ENCODE measurements at regions not wholly inside any gene's neighbourhood (a gene's known extent, or its start where the extent isn't known, plus 50 kb on each side); places are given as distances from the start of the nearest gene placed in this dataset.

DNA sequence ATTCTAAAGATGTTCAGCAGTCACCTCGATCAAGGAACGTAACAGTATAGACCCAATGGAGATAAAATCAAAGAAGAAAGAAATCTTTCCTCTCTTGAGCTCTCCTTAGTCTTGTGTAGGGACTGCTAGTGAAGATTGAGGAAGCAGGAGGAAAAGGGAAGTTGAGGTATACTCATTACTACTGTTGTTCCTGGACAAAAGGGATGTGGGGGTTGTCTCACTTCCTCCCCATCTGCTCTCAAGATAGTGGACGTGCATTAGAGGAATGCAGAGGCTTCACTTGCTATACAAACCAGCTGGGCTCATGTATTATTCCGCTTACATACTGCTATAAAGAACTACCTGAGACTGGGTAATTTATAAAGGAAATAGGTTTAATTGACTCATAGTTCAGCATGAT, 208.9 kb upstream of the ARHGEF9 start:
- Histone ChIP-seq H3K27ac (no peak overlapping the region), H3K27me3 (no peaks in the 10 kb centered on the region), H3K4me1 (no peaks in the 10 kb centered on the region), H3K36me3 (no peaks in the 10 kb centered on the region), H3K9me3 (no peaks in the 10 kb centered on the region), H3K4me3 (no peak overlapping the region)
- TF ChIP-seq CTCF (IDR thresholded peaks at IDR 0.05) (no peak), POLR2AphosphoS5 (IDR thresholded peaks at IDR 0.05; ENCODE audit: insufficient read depth in 1 of 2, low read depth in 1 of 2) (no peak), POLR2A (IDR thresholded peaks at IDR 0.05) (no peak)
- intact Hi-C loops (cut with DNase I), result no loop called here
- DNase-seq (ENCODE audit: extremely low spot score in 2 of 2), result no peak

GRCh38 chrX:63985906-63986305, 200.9 kb upstream of the ARHGEF9 start:
- no peak overlapping the region for H3K27ac ChIP-seq
- intact Hi-C loops (cut with DNase I), result no loop called here
- no peak for DNase-seq (ENCODE audit: extremely low spot score in 2 of 2)
- no peaks in the 10 kb centered on the region for H3K27me3 ChIP-seq
- no peaks in the 10 kb centered on the region for H3K4me1 ChIP-seq
- TF ChIP-seq POLR2AphosphoS5 (IDR thresholded peaks at IDR 0.05; ENCODE audit: insufficient read depth in 1 of 2, low read depth in 1 of 2), result no peak
- no peak for TF ChIP-seq CTCF (IDR thresholded peaks at IDR 0.05)
- no peaks in the 10 kb centered on the region for H3K36me3 ChIP-seq
- H3K4me3 ChIP-seq, result no peak overlapping the region
- H3K9me3 ChIP-seq, result no peaks in the 10 kb centered on the region

DNA sequence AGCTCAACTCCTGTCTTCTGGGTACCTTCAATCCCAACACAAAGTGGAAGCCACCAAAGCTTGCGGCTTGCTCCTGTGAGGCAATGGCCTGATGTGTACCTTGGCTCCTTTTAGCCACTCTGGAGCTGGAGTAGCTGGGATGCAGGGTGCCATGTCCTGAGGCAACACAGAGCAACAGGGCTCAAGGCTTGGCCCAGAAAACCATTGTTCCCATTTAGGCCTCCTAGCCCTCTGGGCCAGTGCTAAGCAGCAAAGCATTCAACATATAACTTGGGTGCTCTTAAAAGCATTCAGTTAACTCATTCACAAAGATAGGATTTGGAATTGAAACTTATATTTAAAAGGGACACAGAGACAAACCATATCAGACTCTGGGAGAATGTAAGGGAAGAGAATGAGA, 194.5 kb upstream of the ARHGEF9 start:
- H3K4me1 ChIP-seq, result no peaks in the 10 kb centered on the region
- DNase-seq (ENCODE audit: extremely low spot score in 2 of 2), result no peak
- no peak for TF ChIP-seq CTCF (IDR thresholded peaks at IDR 0.05)
- no peak for TF ChIP-seq POLR2A (IDR thresholded peaks at IDR 0.05)
- TF ChIP-seq POLR2AphosphoS5 (IDR thresholded peaks at IDR 0.05; ENCODE audit: insufficient read depth in 1 of 2, low read depth in 1 of 2), result no peak
- no peaks in the 10 kb centered on the region for H3K9me3 ChIP-seq
- intact Hi-C loops (cut with DNase I), result no loop called here
- H3K27ac ChIP-seq, result no peak overlapping the region
- no peak overlapping the region for H3K4me3 ChIP-seq
- H3K27me3 ChIP-seq, result no peaks in the 10 kb centered on the region
- no peaks in the 10 kb centered on the region for H3K36me3 ChIP-seq

GRCh38 chrX:63967551-63967950, 182.5 kb upstream of the ARHGEF9 start:
- Histone ChIP-seq H3K36me3 (no peaks in the 10 kb centered on the region), H3K4me1 (no peaks in the 10 kb centered on the region), H3K27me3 (no peaks in the 10 kb centered on the region), H3K4me3 (no peak overlapping the region), H3K9me3 (no peaks in the 10 kb centered on the region), H3K27ac (no peak overlapping the region)
- no peak for DNase-seq (ENCODE audit: extremely low spot score in 2 of 2)
- intact Hi-C loops (cut with DNase I), result no loop called here
- TF ChIP-seq CTCF (IDR thresholded peaks at IDR 0.05) (no peak), POLR2AphosphoS5 (IDR thresholded peaks at IDR 0.05; ENCODE audit: insufficient read depth in 1 of 2, low read depth in 1 of 2) (no peak), POLR2A (IDR thresholded peaks at IDR 0.05) (no peak)

GRCh38 chrX:63963095-63963784, 178.2 kb upstream of the ARHGEF9 start:
- intact Hi-C loops (cut with DNase I), result no loop called here
- Histone ChIP-seq H3K27ac (no peak overlapping the region), H3K4me1 (no peaks in the 10 kb centered on the region), H3K27me3 (no peaks in the 10 kb centered on the region), H3K36me3 (no peaks in the 10 kb centered on the region), H3K4me3 (no peak overlapping the region), H3K9me3 (no peaks in the 10 kb centered on the region)
- TF ChIP-seq POLR2AphosphoS5 (IDR thresholded peaks at IDR 0.05; ENCODE audit: insufficient read depth in 1 of 2, low read depth in 1 of 2) (no peak), CTCF (IDR thresholded peaks at IDR 0.05) (no peak), POLR2A (IDR thresholded peaks at IDR 0.05) (no peak)
- no peak for DNase-seq (ENCODE audit: extremely low spot score in 2 of 2)
